NAMALWA (cell line): ENCODE measurements at regions not wholly inside any gene's neighbourhood (a gene's known extent, or its start where the extent isn't known, plus 50 kb on each side); places are given as distances from the start of the nearest gene placed in this dataset.
A peak's percentile ranks its signal among the peaks of the same experiment; 100 is the strongest.

Source experiments
- DNase-seq: peaks from one replicate; pipeline ENCODE4 v3.0.0-alpha.2; 2015; ENCODE audit warnings: low spot score

GRCh38 chr7:35536396-35536826 is 158.5 kb downstream of the HERPUD2 start:
- DNase-seq, result no peak

DNA sequence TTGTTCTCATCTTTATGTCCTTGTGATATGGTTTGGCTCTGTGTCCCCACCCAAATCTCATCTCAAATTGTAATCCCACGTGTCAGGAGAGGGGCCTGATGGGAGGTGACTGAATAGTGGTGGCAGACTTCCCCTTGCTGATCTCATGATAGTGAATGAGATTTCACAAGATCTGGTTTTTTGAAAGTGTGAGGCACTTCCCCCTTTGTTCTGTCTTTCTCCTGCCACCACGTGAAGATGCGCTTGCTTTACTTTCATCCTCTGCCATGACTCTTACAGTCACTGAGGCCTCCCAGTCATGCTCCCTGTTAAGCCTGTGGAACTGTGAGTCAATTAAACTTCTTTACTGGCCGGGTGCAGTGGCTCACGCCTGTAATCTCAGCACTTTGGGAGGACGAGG is 161.0 kb downstream of the HERPUD2 start:
- DNase-seq, result no peak

DNA sequence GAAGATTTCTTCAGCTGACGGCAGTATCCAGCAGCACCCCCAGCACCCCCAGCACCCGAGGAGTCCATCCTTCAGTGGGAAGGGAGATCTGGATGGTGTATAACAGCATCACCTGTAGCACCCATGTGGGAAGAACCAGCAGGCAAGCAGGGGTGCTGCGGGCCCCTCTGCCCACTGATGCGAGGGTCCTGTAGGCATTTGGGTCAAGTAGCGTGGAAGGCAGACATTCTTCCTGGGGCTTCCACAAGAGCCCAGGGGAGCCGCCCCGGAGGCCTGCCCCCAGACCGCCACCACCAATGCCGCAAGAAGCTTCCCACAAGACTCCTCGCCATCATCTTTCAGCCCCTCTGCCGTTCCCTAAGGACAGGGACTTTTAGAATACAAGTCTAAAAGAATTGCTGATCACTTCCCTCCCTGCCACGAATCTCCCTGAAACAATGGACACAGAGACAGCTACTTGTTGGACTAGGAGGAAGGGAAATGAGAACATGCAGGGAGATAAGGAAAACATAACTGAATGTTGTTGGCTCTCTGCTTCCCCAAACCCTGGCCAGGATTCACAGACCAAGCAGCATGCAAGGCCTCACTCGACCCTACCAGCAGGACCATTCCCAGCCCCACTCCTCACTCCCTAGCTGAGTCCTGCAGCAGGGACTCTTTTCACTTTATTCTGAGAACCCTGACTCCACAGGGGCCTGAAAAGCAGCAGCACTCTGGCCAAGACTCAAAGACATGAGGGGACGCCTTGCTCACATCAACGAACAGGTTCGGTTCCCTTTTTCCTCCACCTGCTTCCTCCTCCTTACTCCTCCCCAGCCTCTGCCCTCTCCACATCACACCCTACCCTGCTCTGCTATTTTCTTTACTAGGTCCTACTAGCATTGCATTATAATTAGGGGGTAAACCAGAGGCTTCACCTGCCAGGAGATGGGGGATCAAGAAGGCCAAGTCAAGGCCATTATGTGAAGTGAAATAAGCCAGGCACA is 164.5 kb downstream of the HERPUD2 start:
- no peak for DNase-seq

GRCh38 chr7:35529713-35530112 is 165.2 kb downstream of the HERPUD2 start:
- no peak for DNase-seq

DNA sequence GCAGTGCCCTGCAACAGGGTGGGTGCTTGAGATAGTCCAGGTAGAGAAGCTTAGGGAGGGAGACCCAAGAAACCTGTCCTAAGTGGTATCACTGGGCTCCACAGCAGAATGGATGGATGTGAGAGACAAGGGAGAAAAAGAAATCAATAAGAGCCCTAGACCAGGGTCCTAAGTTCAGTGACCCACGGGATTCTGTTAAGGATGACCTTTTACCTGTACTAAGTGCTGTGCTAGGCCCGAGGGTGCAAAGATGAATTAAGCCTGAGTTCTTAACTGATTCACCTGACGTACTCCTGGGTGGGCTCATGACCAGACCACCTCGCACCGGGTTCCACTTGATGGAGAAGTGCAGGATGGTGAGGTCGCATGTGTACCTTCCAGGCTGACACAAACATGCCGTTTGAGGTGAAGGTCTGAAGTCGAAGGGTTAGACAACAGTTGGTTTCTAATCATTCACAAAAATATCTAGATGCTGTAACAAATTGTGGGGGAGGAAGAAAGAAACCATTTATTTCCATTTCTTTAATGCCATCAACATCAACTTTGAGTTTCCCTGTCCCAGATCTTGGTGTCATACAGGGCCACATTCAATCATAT is 166.5 kb downstream of the HERPUD2 start:
- DNase-seq, result no peak

- DNase-seq, result no peak
Observed at GRCh38 chr7:35526645-35527044, 168.3 kb downstream of the HERPUD2 start.

DNA sequence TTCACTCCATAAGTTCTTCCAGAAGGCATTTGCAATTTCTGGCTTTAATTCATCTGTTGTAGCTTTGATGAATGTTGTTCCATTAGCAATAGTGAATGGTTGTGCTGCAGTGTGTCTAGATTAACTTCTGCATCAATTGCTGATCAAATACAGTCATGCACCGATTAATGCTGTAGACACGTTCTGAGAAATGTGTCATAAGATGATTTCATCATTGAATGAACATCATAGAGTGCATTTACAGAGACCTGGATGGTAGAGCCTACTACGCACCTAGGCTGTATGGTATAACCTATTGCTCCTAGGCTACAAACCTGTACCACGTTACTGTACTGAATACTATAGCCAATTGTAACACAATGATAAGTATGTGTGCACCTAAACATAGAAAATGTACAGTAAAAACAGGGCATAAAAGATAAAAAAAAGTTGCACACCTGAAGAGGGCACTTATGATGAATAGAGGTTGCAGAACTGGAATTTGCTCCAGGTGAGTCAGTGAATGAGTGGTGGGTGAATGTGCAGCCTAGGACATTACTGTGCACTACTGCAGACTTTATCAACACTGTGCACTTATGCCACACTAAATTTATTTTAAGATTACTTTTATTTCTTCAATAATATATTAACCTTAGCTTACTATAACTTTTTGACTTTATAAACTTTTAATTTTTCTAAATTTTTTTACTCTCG is 170.7 kb downstream of the HERPUD2 start:
- no peak for DNase-seq

DNA sequence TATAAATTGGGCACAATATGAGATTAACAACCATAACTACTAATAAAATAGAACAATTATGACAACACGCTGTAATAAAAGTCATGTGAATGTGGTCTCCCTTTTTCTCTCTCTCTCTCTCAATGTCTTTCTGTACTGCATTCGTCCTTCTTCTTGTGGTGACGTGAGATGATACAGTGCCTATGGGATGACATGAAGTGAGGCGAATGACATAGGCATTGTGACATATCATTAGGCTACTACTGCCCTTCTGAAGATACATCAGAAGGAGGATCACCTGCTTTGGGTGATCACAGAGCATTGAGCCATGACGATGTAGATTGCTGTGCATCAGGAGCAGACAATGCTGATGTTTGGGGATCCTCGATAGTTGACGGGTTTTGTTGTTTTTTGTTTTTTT is 171.6 kb downstream of the HERPUD2 start:
- no peak for DNase-seq

DNA sequence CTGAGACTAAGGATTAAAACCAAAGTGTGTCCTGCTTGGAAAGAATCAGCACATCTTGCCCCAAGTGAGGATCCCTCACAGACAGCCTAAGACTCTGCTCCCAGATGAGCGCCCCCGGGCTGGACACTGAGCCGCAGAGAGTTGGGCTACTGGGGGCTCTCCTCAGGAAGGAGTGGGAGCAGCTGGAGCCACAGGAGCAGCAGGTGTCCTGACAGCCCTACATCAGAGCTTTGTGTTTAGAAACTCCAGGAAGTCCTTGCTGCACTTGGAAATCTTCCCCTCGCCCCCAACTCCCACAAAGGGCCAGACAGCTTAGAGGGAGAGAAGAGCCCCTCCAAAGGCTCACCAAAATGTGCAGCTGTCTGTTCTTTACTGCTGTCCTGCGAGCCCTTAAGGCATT is 172.2 kb downstream of the HERPUD2 start:
- DNase-seq, result no peak

DNA sequence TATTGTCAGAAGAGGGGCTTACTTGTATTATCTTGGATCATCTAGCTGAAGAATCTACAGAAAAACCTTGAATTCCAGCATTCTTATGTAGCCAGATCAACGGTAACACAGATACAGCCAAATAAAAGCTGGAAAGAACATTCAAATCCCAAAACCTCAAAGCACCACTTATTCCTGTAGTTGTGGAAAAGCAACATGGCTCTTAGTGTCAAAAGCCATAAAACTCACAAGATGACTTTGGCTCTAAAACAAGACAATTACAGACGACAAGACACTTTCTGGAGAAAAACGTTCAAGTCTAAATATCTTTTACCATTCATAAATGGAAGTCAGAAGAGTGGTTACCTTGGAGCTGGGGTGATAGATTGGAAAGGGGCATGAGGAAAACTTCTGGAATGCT is 173.0 kb downstream of the HERPUD2 start:
- DNase-seq, result no peak

DNA sequence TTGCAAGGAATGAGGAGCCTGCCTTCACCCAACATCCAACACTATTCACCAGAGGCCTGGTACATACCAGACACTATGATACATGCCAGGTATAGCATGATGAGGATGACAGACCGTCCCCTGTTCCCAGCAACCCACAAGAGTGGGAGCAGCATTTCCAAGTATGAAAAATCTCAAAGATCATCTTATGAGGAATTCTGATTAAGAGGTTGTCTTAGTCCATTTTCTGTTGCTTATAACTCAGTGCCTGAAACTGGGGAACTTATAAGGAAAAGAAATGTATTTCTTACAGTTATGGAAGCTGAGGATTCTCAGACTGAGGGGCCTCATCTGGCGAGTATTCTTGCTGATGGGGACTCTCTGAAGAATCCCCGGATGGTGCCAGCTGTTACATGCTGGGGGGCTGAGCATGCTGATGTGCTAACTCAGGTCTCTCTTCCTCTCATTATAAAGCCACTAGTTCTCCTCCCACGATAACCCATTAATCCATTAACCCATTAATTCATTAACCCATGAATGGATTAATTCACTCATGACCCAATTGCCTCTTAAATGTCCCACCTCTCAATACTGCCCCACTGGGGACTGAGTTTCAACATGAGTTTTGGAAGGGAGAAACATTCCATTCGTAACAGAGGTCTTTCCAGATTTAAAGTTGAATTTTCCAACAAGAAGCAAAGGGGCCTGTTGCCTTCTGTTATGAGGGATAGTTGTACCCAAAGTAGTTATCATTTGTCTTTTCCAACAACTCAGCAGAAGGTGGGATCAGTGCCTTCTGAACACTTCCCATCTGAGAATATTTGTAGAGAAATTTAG is 173.9 kb downstream of the HERPUD2 start:
- DNase-seq, result no peak

GRCh38 chr7:35519971-35520809 is 174.7 kb downstream of the HERPUD2 start:
- peak; percentile 89 for DNase-seq

DNA sequence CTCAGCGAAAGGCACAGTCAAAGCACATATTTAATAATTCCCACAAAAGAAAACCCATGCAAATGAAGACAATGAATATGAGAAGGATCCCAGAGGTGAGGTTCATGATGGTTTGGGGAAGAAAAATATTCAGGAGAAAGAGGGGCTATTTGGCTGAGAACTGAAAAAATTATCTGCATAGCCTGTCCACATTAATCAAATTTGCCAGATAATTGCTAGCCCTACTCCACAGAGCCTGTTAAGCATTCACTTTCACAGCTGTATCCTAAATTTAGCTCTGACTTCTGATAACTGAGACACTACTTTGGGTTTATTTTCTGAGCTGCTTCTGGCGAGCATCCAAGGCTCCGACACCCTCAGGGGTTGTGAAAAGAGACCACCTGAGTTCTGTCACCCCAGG is 176.2 kb downstream of the HERPUD2 start:
- no peak for DNase-seq

GRCh38 chr7:35516498-35516897 is 178.4 kb downstream of the HERPUD2 start:
- no peak for DNase-seq

GRCh38 chr7:35513828-35514227 is 181.1 kb downstream of the HERPUD2 start:
- DNase-seq, result no peak

- no peak for DNase-seq
Observed at GRCh38 chr7:35513195-35513594, 181.7 kb downstream of the HERPUD2 start.

DNA sequence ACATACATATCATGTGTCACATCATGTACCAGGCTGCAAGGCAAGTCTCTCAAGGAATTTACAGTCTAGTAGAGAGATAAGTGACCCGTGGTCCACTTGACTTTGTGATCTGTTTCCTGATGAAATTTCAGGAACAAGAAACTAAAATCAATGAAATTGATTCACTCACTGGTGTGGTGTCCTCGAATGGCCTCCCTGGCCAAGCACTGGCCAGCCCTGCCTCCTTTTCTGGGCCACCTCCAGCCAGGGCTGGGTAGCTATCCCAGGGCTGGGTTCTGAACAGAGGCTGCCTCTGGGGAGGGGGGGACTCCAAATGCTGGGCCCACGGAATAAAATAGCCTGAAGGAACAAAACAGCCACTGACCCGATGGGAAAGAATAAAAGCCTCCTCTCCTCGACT is 182.2 kb downstream of the HERPUD2 start:
- no peak for DNase-seq

- peak; percentile 48 for DNase-seq
Observed at GRCh38 chr7:35508623-35509400, 186.1 kb downstream of the HERPUD2 start.

DNA sequence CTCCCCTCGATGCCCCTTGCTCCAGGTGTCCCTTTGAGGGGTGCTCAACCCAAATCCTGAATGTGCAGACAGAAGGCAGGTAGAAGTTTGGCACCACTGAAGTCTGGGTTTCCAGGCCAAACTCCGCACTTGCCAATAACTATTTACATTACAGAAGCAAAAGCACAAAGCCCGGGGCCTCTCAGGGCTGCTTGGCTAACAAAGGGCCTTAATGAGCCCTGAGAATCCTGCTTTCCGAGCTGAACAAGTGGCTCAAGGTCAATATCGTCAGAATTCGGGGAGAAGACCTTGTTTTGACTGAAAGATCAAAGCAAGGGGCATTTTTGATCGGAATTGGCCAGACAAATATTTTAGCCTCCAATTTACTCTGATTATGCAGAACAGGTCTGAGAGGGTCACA is 189.9 kb downstream of the HERPUD2 start:
- DNase-seq, result no peak

- DNase-seq, result peak; percentile 20
Observed at GRCh38 chr7:35504365-35504764, 190.6 kb downstream of the HERPUD2 start.
